GM21619 (cell line): ENCODE measurements at regions not wholly inside any gene's neighbourhood (a gene's known extent, or its start where the extent isn't known, plus 50 kb on each side); places are given as distances from the start of the nearest gene placed in this dataset.
A peak's percentile ranks its signal among the peaks of the same experiment; 100 is the strongest.
"Not testable (repeated sequence)": the region's sequence is repeated elsewhere in the genome, so short reads cannot be mapped to it uniquely, and the experiment has no call there.

ENCODE experiments used
- ATAC-seq: cut with Tn5 transposase; IDR thresholded peaks from one replicate; pipeline ENCODE4 v1.9.1; 2021; ENCODE audit not compliant: unreplicated experiment

DNA sequence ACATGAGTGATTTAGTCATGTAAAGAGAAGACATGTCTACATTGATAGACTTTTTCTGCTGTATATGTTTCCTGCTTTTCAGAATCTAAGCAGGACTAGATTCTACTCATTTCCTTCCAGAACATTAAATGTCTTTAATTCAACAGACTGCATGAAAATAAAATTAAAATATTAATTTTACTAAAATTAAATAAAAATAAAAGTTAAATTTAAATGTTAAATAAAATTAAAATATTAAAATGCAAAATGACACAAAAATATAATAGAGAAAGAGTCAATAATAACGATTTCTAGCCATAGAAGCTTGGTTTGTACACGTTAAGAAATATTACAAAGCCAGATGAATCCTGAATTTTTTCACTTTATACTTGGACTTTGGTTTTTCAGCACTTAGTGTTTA, 552.8 kb upstream of the NR5A2 start:
- ATAC-seq = no peak

DNA sequence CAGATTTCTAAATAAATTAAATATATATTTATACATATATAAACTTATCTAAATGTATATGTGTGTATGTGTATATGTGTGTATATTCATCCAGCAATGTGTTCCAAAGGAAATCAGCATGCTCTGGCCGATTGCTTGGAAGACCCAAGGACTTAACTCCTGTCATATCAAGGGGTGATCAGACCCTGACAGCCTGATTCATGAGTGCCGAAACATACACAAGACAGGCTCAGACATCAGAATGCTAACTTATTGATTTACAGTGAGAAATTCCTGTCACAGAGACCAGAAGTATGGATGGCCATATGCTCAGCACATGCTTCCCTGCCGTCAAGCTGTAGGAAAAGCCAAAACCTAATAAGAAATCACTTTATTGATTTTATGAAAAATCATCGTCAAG, 545.1 kb upstream of the NR5A2 start:
- no peak for ATAC-seq

DNA sequence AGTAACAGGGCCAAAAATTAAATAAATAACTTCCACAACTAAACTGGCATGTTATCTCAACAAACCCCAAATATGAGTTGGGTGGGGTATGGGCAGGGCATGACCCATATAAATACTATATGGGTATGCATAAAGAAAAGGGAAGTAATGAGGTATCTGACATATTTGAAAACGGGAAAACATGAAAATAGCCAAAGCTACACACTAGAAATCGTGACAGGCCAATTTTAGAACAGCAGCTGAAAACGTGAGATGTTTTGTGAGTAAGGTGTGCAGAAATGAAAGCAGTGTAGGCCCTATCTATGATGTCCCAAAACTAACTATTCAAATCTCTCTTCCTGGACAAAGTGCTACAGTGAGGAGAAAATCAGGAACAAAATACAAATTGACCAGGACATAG, 537.9 kb upstream of the NR5A2 start:
- no peak for ATAC-seq

DNA sequence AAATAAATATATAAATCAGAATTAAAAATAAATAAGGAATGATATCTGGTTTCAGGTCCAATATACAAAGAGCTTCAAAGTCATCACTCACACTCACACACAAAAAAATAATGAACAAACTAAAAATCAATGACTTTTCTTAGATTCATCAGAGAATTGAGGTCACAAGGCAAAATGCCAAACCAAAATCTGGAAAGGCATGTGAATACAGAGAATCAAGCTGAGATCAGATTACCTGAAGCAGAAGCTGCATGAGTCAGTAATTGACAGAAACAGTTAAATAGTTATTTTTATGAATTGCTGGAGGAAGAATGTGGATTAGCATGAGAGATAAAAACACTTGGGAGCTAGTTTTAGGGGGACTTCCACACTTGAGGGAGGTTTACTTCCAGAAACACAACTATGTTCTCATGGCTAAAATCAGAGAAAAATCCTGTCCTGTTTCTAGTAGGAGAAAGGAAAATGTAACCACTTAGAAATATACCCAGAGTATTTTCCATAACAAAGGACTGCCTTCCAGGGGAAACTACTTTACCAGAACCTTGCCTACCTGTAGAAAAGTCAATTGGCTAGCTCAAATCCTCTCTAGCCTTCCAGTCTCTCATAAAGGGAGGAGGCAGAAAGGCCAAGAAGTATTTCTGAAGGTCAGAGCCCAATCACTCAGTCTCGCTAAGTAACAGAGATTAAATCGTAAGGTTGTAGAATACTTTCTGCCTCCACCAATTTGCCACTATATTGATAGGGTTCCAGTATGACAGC, 536.6 kb upstream of the NR5A2 start:
- no peak for ATAC-seq

DNA sequence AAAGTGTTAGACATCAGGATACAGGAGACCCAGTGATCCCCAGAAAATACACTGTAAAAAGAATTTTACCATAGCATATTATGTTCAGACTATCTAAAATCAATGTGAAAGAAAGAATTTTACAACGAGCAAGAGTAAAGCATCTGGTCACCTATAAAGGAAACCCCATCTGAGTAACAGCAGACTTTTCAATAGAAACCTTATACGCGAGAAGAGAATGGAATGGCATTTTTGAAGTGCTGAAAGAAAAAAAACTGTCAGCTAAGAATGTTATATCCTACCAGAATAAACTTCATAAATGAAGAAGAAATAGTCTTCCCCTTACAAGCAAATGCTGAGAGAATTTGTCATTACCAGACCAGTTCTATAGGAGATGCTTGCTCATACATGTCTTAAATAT, 532.1 kb upstream of the NR5A2 start:
- ATAC-seq = no peak

DNA sequence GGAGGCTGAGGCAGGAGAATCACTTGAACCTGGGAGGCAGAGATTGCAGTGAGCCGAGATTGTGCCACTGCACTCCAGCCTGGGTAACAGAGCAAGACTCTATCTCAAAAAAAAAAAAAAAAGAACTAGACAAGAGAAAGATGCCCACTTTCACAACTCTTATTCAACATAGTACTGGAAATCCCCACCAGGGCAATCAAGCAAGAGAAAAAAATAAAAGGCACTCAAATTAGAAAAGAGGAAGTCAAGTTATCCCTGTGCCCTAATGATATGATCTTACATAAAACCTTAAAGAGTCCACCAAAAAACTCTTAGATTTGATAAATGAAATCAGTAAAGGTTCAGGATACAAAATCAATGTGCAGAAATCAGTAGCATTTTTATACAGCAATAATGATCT, 528.7 kb upstream of the NR5A2 start:
- ATAC-seq = peak; percentile 45

DNA sequence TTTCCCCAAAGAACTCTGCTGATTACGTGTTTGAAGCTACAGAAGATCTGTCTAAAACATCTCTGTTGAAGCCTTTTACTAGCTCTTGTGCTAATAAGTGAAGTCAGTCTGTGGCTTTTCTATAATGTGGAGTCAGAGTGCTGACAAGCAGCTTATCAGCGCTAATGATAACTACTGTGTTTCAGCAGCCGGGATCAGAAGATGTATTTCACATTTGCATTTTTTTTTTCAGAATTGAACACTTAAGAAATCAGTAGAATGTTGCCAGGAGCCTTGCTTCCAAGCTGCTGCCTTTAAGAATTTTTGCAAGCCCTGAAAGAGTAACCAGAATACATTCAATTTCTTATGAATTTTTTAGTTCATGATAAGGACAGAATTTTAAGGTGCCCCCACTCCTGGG, 519.4 kb upstream of the NR5A2 start:
- no peak for ATAC-seq

DNA sequence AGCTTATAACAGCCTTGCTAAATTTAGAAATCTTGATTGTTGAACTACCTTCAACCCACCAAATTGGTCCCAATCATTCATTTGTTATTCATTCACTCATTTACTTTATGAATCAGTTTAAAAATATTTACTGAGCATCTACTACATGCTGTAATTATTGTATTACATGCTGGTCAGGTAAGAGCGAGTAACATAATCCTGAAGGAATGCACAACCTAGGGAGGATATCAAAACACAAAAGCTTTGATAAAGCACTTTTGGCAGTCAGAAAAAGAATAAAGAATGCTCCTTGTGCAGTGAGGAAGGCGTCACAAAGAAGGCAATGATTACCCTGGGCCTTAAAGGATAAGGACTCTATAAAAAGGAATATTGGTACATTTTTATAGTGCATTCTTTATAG, 518.9 kb upstream of the NR5A2 start:
- ATAC-seq = no peak

DNA sequence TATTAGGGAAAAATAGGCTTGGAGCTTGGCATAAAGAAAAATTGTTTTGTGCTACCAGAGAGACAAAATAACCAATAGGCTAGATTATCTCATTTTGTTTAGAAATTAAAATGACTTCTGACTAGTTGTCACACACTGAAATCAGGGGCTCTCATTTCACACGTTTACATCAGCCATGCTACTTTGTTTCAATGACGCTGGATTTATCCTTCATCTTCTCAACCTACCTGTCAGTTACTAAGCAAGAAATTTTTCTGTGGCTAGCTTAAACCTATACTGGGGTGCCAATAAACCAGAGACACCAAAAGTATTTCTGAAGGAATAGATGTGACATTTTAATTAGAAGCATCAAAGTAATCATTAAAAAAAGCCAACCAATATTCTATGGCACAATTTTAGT, 518.1 kb upstream of the NR5A2 start:
- no peak for ATAC-seq

DNA sequence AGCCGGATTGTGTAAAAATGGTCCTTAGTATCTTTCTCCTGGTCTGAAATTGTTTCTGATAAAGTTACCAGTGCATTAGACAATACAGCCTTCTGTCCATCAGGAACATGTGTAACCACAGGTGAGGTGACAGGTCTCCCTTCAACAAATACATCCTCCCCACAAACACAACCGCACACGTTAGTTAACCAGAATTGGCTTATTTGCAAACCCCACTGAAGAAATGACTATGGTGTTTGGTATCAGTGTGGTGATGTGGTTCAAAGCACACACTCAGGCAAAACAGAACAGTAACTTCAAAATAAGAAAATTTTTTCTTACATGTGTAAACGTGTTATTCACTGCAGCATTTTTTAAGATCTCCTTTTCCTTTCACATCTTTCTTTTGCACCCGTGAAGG, 517.2 kb upstream of the NR5A2 start:
- peak; percentile 75 for ATAC-seq

DNA sequence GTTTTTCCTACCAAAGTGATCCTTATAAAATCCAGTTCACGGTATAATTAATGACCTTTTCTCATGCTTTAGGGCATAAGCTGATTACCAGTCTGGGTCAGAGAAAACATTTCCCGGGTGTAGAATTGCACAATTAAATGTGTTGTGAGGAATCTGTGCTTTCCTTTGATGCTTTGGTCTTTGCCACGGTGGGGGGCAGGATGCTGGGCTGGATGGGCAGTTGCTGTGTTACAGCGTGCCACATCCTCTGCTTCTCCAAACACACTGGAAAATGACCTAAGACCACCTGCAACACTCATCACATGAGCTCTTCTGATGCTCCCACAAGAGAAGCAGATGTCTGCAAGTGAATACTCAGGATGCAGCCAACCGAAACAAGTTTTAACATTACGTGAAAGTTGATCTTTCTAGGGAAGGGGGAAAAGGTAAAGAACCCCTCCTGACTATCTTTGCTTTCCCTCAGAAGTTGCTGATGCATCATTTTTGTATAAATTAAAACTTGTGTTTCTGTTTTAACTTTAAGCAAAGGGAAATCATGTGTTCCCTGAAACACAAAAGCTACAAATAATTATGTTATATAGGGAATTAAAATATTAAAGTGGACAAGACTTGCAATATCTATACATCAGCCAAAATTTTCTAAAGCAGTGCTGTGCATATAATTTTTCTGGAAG, 515.3 kb upstream of the NR5A2 start:
- no peak for ATAC-seq

DNA sequence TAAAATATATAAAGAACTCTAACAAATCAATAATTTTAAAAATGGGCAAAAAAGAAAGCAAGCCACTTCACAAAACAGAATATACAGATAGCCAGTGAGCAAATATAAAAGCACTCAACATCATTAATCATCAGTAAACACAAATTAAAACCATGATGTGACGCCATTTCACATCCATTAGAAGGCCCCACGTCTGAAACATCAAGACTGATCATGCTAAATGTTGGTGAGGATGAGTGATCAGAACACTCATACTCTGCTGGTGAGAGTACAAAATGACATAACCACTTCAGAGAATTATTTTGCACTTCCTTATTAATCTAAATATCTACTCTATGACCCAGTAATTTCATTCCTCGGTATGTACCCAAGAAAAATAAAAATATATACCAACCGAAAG, 512.2 kb upstream of the NR5A2 start:
- no peak for ATAC-seq

DNA sequence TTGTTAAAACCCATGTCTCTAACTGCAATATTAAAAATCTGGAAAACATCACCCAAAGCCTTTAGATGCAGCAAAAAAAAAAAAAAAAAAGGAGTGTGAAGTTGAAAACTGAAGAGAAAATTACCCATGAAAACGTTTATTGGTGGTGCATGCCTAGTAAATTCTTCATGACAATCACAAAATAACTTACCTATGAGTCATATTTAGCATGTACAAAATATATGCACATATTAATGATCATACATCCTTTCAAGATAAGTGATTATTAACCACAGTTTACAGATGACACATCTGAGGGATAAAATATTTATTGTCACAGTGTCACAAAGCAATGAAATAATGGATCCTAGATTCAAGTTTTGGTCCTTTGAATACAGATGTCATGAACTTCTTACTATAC, 505.2 kb upstream of the NR5A2 start:
- no peak for ATAC-seq

DNA sequence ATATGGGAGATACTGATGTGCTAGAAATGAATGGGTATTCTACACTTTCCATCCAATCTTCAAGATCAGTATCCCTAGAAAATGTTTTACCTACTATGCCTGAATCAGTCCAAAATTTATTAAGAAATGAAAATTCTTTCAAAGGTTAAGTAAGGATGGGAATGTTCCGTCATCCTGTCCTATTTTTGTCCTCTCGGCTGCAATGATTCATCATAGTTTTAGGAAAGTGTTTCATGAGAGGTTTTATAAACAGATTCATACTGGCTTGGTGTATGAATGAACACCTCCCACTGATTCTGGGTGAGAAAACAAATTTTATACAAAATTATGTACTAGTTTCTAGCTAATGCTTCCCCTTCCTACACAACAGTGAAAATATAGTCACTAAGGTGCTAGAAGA, 504.6 kb upstream of the NR5A2 start:
- ATAC-seq = no peak

DNA sequence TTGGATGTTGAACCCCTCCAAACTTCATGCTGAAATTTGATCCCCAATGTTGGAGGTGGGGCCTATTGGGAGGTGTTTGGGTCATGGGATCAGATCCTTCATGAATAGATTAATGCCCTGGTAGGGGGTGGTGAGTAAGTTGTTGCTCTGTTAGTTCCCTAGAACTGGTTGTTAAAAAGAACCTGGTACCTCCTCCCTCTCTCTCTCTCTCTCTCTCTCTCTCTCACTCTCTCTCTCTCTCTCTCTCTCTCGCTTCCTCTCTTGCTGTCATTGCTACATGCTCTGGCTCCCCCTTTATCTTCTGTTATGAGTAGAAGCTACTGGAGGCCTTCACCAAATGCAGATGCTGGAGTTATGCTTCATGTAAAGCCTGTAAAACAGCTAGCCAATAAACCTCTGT, 498.2 kb upstream of the NR5A2 start:
- ATAC-seq = no peak

DNA sequence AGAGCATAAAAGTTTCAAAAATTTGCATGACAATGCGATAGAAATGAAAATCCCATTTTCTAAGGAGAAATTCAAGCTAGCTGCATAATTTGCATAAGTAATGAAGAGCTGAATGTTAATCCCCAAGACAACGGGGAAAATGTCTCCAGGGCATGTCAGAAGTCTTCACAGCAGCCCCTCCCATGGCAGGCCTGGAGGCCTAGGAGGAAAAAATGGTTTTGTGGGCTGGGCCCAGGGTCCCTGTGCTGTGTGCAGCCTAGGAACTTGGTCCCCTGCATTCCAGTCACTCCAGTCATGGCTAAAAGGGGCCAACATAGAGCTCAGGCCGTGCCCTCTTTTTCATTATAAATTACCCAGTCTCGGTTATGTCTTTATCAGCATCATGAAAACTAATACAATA, 494.1 kb upstream of the NR5A2 start:
- not testable (repeated sequence) for ATAC-seq

DNA sequence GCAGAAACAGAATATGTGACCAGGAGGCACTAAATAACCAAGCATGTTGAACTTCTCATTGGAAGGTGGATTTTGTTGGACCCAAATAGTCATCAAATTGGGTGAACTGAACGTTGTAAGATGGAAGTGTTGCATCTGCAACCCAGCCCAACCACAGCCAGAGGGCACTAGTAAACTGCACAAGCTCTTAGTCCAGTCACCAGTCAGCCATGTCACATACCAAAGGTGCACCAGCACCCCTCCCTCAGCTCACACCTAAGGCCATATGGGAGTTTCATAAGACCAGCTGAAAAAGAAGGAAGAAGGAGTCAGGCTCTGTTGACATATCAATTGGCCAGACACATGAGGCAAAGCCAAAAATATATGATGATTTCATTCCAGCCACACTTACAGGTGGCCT, 481.7 kb upstream of the NR5A2 start:
- ATAC-seq = peak; percentile 37

DNA sequence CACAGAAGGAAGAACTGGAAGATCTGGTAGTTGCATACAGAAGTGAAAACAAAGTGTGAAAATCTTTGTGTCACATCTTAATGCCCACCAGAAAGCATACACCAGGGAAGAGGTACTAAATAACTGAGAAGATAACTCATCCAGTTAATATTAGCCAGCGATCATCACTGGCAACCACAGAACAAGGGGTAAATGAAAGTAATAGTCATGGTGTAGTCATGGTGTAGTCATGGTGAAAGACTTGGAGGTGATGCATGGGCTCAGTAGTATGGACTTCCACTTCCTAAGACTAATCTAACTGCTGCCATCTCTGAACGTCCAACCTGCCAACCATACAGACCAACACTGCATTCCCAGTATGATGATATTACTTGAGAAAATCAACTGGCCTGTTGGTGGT, 481.2 kb upstream of the NR5A2 start:
- ATAC-seq = peak; percentile 76

DNA sequence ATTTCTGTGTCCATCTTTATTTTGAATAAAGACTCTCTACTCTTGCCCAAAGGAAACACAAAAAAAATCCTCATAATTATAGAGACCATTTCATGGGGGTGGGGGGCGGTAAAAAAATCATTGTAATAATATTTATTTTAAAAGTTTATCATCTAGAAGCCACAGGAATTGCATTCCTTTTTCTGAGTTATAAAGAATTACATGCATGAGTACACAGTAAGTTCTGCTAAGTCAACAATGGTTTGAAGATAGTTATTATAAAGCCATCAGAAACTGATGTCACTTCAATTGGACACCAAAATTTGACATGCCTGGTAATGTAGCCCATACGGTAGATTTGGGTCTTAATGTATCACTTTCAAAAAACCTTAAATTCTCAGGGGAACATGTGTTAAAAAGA, 478.1 kb upstream of the NR5A2 start:
- ATAC-seq = no peak

DNA sequence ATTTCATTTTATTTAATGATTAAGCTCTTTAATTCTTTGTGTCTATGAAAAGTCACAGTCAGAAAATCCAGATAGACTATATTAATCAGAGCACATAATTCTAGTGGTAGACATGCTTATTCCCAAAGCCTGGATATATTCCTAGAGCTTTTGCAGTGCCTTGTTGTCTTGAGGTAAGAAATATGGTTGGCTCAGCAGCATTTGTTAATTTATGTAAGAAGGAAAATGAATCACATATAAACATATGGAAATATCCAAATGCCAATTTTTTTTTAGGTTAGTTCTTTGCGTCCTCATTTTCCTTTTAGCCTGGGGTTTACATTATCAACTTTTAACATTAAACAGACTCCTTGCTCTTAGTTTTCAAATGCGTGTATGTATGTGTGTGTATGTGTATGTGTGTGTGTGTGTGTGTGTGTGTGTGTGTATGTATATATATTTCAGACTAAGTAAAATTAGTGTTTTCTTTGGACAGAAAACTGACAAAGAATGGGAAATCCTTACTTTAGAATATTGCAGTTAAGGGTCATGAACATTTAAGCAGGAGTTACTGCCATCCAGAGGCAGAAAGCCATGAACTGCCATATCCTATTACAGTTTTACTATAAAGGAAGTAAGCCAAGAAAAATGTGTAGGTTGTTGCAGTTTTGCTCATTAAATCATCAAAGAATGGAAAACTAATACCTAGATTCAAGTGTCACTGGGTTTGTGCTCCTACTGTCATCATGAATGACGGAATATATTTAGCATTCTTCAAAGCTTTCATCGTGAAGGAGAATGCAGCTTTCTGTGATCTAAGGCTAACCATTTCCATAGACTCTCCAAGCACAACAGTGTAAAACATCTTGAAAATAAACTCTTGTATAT, 477.1 kb upstream of the NR5A2 start:
- ATAC-seq = no peak

DNA sequence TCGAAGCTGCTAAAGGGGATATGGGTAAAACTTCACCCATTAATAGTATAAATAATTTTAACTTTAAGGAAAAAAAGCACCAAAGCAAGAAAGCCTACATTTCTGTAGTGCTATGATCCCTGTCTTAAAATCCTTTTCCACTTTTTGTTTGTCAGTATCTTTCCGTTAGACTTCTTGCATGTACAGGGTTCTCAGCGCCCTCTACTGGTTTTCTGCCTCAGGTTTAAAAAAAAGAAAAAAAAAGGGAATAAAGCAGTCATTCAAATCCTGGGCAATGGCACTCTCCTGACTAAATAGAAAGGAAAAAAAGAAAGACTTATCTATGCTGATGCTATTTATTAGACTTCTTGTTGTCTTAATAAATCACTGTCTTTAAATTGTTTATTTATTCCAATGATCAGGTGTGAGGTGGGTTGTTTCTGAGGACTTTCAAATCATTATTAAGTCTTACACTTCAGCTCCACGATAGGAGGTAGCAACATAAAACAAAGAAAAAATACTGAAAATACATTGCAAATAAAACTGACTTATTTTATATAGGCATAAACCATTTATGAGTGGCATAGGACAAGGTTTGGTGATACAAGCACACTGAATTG, 475.4 kb upstream of the NR5A2 start:
- peak; percentile 58 for ATAC-seq

DNA sequence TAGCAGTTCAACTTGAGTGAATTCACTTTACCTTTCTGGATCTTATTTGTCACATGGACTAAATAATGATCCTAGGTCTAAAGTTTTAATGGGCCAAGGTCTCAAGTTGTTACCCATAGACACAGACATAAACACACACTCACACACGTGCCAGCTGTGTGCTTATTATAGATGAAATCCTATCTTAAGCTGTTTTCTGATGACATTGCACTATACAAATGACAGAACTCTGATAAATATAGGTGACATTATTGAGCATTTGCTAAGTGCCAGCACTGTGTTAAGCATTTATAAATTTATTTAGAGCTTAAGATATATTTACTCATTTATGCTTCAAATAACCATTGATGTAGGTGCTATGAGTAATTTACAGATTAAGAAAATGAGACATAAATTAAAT, 474.4 kb upstream of the NR5A2 start:
- ATAC-seq = no peak
